ENCODE measurements at regions not wholly inside any gene's neighbourhood (a gene's known extent, or its start where the extent isn't known, plus 50 kb on each side); places are given as distances from the start of the nearest gene placed in this dataset.

GRCh38 chr14:23800811-23801210, 152.8 kb upstream of the DHRS4 start:
- Histone ChIP-seq H3K27ac (no peak overlapping the region), H3K4me2 (no peak overlapping the region), H3K4me3 (no peak overlapping the region), H3K4me1 (no peaks in the 10 kb centered on the region), H3K9me3 (no peaks in the 10 kb centered on the region)
- WGBS (ENCODE audit: missing lambda C conversion rate) = 21% methylated on average over 3 of the region's 3 CpGs
- CTCF ChIA-PET = no interaction called here
- POLR2A ChIA-PET = no interaction called here
- ATAC-seq (no peak), DNase-seq (ENCODE audit: low read depth in 1 of 2, low spot score in 1 of 2) (no peak), FAIRE-seq (no peak)
- no peak for TF ChIP-seq BCL3 (IDR thresholded peaks at IDR 0.05)
- no peak for TF ChIP-seq NFE2L2 (conservative IDR thresholded peaks at IDR 0.05; ENCODE audit: low read length)
- TF ChIP-seq PBX3 (IDR thresholded peaks at IDR 0.05) = no peak
- TF ChIP-seq POLR2AphosphoS2 (conservative IDR thresholded peaks at IDR 0.05; ENCODE audit: low read length) = no peak
- no peak for TF ChIP-seq CHD4 (IDR thresholded peaks at IDR 0.05; ENCODE audit: borderline replicate concordance)
- TF ChIP-seq FOSB (CRISPR knock-in tag; IDR thresholded peaks at IDR 0.05) = no peak
- no peak for TF ChIP-seq ATOH8 (CRISPR knock-in tag; IDR thresholded peaks at IDR 0.05; ENCODE audit: low read depth)
- no peak for TF ChIP-seq CTCF (IDR thresholded peaks at IDR 0.05)
- TF ChIP-seq HOXB5 (CRISPR knock-in tag; IDR thresholded peaks at IDR 0.05) = no peak
- TF ChIP-seq MAFK (IDR thresholded peaks at IDR 0.05; ENCODE audit: partially characterized antibody) = no peak
- no peak for TF ChIP-seq MYC (IDR thresholded peaks at IDR 0.05; ENCODE audit: borderline replicate concordance, low read length)
- no peak for TF ChIP-seq EP300 (IDR thresholded peaks at IDR 0.05)
- TF ChIP-seq MAX (IDR thresholded peaks at IDR 0.05) = no peak
- no peak for TF ChIP-seq KDM5A (IDR thresholded peaks at IDR 0.05)

GRCh38 chr14:23801766-23802165, 151.8 kb upstream of the DHRS4 start:
- Histone ChIP-seq H3K9me3 (no peaks in the 10 kb centered on the region), H3K4me3 (no peak overlapping the region), H3K4me1 (no peaks in the 10 kb centered on the region), H3K4me2 (no peak overlapping the region), H3K27ac (no peak overlapping the region)
- DNase-seq (ENCODE audit: low read depth in 1 of 2, low spot score in 1 of 2) = no peak
- TF ChIP-seq KDM1A (IDR thresholded peaks at IDR 0.05; ENCODE audit: low read depth) = no peak
- no peak for TF ChIP-seq SREBF2 (IDR thresholded peaks at IDR 0.05)
- TF ChIP-seq HDAC2 (IDR thresholded peaks at IDR 0.05) = no peak
- TF ChIP-seq HOXA7 (CRISPR knock-in tag; IDR thresholded peaks at IDR 0.05) = no peak
- TF ChIP-seq CHD2 (IDR thresholded peaks at IDR 0.05; ENCODE audit: low read length, partially characterized antibody) = no peak
- no peak for TF ChIP-seq MAFK (IDR thresholded peaks at IDR 0.05; ENCODE audit: partially characterized antibody)
- TF ChIP-seq ESRRA (IDR thresholded peaks at IDR 0.05; ENCODE audit: borderline replicate concordance, low read length) = no peak
- TF ChIP-seq TP53 (CRISPR knock-in tag; IDR thresholded peaks at IDR 0.05) = no peak
- no peak for TF ChIP-seq NPAS2 (CRISPR knock-in tag; IDR thresholded peaks at IDR 0.05; ENCODE audit: borderline replicate concordance)
- TF ChIP-seq EP300 (IDR thresholded peaks at IDR 0.05) = no peak
- TF ChIP-seq NR3C1 (IDR thresholded peaks at IDR 0.05) = no peak
- TF ChIP-seq BHLHE40 (IDR thresholded peaks at IDR 0.05; ENCODE audit: low read depth, low read length) = no peak
- no peak for TF ChIP-seq USF2 (IDR thresholded peaks at IDR 0.05)
- no peak for TF ChIP-seq RAD21 (conservative IDR thresholded peaks at IDR 0.05 in 1 of 2, IDR thresholded peaks at IDR 0.05 in 1 of 2)
- no peak for TF ChIP-seq ZFP36 (IDR thresholded peaks at IDR 0.05; ENCODE audit: borderline replicate concordance, partially characterized antibody)
- no peak for TF ChIP-seq PHF8 (IDR thresholded peaks at IDR 0.05; ENCODE audit: borderline replicate concordance, low read depth)
- CTCF ChIA-PET = no interaction called here
- FAIRE-seq = no peak
- no peak for ATAC-seq
- POLR2A ChIA-PET = no interaction called here
- 36% methylated on average over 2 of the region's 2 CpGs for WGBS (ENCODE audit: missing lambda C conversion rate)
